Esophagus squamous epithelium (tissue), 4 donors: ENCODE measurements at regions not wholly inside any gene's neighbourhood (a gene's known extent, or its start where the extent isn't known, plus 50 kb on each side); places are given as distances from the start of the nearest gene placed in this dataset.

Experiments used
- POLR2A ChIP-seq, 4 donors: fragments of 450-650 bp; IDR thresholded peaks; one replicate each; pipeline ENCODE4 v1.6.1; 2017; ENCODE audit warnings: antibody characterized with exemption in 4 of 4, mild to moderate bottlenecking in 4 of 4, moderate library complexity in 3 of 4
- TF ChIP-seq, protein P1 (sequence below), 6 experiments: fragments of 450-650 bp in 4 of 6; fragments of 200-600 bp in 2 of 6; sonication (generic) in 2 of 6; IDR thresholded peaks; one replicate each; pipeline ENCODE4 v1.5.1; 2016 to 2019; ENCODE audit warnings: antibody characterized with exemption in 6 of 6, mild to moderate bottlenecking in 4 of 6, moderate library complexity in 4 of 6

DNA sequence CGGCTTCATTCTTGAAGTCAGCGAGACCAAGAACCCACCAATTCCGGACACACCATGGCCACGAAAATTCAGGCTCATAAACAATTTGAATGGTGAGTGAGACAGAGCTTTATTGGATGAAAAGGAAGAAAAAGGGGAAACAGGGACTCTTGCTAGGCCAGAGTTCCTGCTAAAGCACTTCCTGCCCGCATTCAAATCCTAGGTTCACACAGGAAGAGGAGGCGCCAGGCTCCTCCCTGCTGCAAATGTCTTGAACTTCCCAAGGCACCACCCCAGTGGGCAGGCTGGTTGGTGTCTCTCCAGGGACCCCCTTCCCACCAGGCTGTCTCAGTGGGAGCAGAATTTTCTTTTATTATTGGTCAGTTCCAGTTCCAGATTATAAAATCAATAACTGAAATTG lies 121.2 kb downstream of the FSCB start:
- TF ChIP-seq POLR2A (IDR thresholded peaks at IDR 0.05), result no peak
- TF ChIP-seq, protein P1, sequence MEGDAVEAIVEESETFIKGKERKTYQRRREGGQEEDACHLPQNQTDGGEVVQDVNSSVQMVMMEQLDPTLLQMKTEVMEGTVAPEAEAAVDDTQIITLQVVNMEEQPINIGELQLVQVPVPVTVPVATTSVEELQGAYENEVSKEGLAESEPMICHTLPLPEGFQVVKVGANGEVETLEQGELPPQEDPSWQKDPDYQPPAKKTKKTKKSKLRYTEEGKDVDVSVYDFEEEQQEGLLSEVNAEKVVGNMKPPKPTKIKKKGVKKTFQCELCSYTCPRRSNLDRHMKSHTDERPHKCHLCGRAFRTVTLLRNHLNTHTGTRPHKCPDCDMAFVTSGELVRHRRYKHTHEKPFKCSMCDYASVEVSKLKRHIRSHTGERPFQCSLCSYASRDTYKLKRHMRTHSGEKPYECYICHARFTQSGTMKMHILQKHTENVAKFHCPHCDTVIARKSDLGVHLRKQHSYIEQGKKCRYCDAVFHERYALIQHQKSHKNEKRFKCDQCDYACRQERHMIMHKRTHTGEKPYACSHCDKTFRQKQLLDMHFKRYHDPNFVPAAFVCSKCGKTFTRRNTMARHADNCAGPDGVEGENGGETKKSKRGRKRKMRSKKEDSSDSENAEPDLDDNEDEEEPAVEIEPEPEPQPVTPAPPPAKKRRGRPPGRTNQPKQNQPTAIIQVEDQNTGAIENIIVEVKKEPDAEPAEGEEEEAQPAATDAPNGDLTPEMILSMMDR (IDR thresholded peaks at IDR 0.05), result no peak
